Calu3 (cell line): ENCODE measurements at regions not wholly inside any gene's neighbourhood (a gene's known extent, or its start where the extent isn't known, plus 50 kb on each side); places are given as distances from the start of the nearest gene placed in this dataset.

Experiments used
- BruUV-seq: library from RNA; stranded (reverse); fragments of 400-500 nt; replicated peaks from 2 replicates; lab custom pipeline; 2021; lab: Mats Ljungman, UMichigan
- CTCF ChIA-PET: fragments of 300-600 bp; sonication (Branson Sonifier 250); formaldehyde crosslinking; loops from one replicate; lab custom pipeline; 2022; ENCODE audit warnings: antibody characterized with exemption; lab: Charles Lee
- DNase-seq: peaks from one replicate; pipeline ENCODE4 v3.0.0; 2022
- H3K27ac Mint-ChIP-seq: one replicate; pipeline ENCODE4 v1.8.0; 2022; ENCODE audit warnings: mixed read lengths; ENCODE audit not compliant: unreplicated experiment
- H3K27me3 Mint-ChIP-seq: one replicate; pipeline ENCODE4 v1.8.0; 2022; ENCODE audit warnings: mixed read lengths; ENCODE audit not compliant: unreplicated experiment
- H3K36me3 Mint-ChIP-seq: one replicate; pipeline ENCODE4 v1.8.0; 2022; ENCODE audit warnings: mild to moderate bottlenecking, moderate library complexity, mixed read lengths; ENCODE audit not compliant: insufficient read depth, unreplicated experiment
- H3K4me1 Mint-ChIP-seq: one replicate; pipeline ENCODE4 v1.8.0; 2022; ENCODE audit warnings: mild to moderate bottlenecking, low read depth, mixed read lengths; ENCODE audit not compliant: unreplicated experiment
- H3K4me3 Mint-ChIP-seq: one replicate; pipeline ENCODE4 v1.8.0; 2022; ENCODE audit warnings: mild to moderate bottlenecking, low read depth, moderate library complexity, mixed read lengths; ENCODE audit not compliant: unreplicated experiment
- H3K9me3 Mint-ChIP-seq: one replicate; pipeline ENCODE4 v1.8.0; 2022; ENCODE audit warnings: low read depth, mixed read lengths; ENCODE audit not compliant: unreplicated experiment
- CTCF ChIP-seq: fragments of 200-600 bp; IDR thresholded peaks from one replicate; pipeline ENCODE4 v1.8.0; 2022; ENCODE audit warnings: antibody characterized with exemption; ENCODE audit not compliant: unreplicated experiment
- intact Hi-C: fragments of 100-400 bp; cut with micrococcal nuclease; formaldehyde crosslinking; loops from one replicate; pipeline ENCODE4 v1.10.0; 2022; ENCODE audit not compliant: unreplicated experiment

- TF ChIP-seq CTCF = no peak
- H3K9me3 Mint-ChIP-seq = no peaks in the 10 kb centered on the region
- CTCF ChIA-PET = no interaction called here
- no peak overlapping the region for H3K4me3 Mint-ChIP-seq
- peaks cover 16% of the 10 kb centered on the region for H3K4me1 Mint-ChIP-seq
- H3K27ac Mint-ChIP-seq = no peak overlapping the region
- BruUV-seq = no TSS peak
- H3K27me3 Mint-ChIP-seq = no peaks in the 10 kb centered on the region
- DNase-seq = no peak
- intact Hi-C loops = no loop called here
- H3K36me3 Mint-ChIP-seq = no peaks in the 10 kb centered on the region
Observed at GRCh38 chr10:8898745-8899330, 844.4 kb downstream of the GATA3 start.

GRCh38 chr10:8902926-8903325 is 848.4 kb downstream of the GATA3 start:
- no peaks in the 10 kb centered on the region for H3K9me3 Mint-ChIP-seq
- intact Hi-C loops = no loop called here
- CTCF ChIA-PET = no interaction called here
- no peak for TF ChIP-seq CTCF
- H3K27me3 Mint-ChIP-seq = no peaks in the 10 kb centered on the region
- peaks cover 13% of the 10 kb centered on the region for H3K4me1 Mint-ChIP-seq
- no peaks in the 10 kb centered on the region for H3K36me3 Mint-ChIP-seq
- no peak overlapping the region for H3K27ac Mint-ChIP-seq
- DNase-seq = no peak
- BruUV-seq = no TSS peak
- H3K4me3 Mint-ChIP-seq = no peak overlapping the region

- intact Hi-C loops = no loop called here
- Mint-ChIP-seq H3K9me3 (no peaks in the 10 kb centered on the region), H3K4me1 (peaks cover 8% of the 10 kb centered on the region), H3K27me3 (no peaks in the 10 kb centered on the region), H3K27ac (no peak overlapping the region), H3K36me3 (no peaks in the 10 kb centered on the region), H3K4me3 (no peak overlapping the region)
- no peak for TF ChIP-seq CTCF
- CTCF ChIA-PET = no interaction called here
- DNase-seq = no peak
- no TSS peak for BruUV-seq
Observed at GRCh38 chr10:8908013-8908412, 853.5 kb downstream of the GATA3 start.

- Mint-ChIP-seq H3K27ac (no peak overlapping the region), H3K9me3 (no peaks in the 10 kb centered on the region), H3K4me3 (no peak overlapping the region), H3K4me1 (peaks cover 23% of the 10 kb centered on the region), H3K27me3 (no peaks in the 10 kb centered on the region), H3K36me3 (peaks cover 5% of the 10 kb centered on the region)
- no TSS peak for BruUV-seq
- TF ChIP-seq CTCF = no peak
- no peak for DNase-seq
- CTCF ChIA-PET = no interaction called here
- intact Hi-C loops = no loop called here
Observed at GRCh38 chr10:8910314-8910713, 855.8 kb downstream of the GATA3 start.
